ENCODE measurements at regions not wholly inside any gene's neighbourhood (a gene's known extent, or its start where the extent isn't known, plus 50 kb on each side); places are given as distances from the start of the nearest gene placed in this dataset.

DNA sequence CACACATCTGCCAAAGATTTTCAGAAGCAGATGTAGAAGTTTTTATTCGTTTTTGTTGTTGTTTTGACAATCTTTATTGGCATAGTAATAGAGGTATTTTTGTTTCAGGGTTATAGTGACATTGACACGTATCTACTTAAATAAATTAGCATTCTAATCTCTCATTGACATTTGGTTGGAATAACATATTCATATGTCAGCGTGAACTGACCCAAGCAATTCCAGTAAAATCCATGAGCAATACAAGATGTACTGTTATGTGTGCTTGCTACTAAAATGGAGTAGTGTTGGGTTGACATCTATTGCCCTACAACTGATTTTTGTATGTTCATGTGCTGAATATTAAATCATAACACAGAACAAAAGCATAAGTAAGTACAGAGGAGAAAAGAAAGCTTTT is 284.4 kb upstream of the SMC2 start:
- no peaks in the 10 kb centered on the region for H3K4me1 ChIP-seq (ENCODE audit: control insufficient read depth in 1 of 2, low read depth in 2 of 2)
- no peak overlapping the region for H3K27ac ChIP-seq
- no peak overlapping the region for H3K4me3 ChIP-seq
- TF ChIP-seq, protein P1, sequence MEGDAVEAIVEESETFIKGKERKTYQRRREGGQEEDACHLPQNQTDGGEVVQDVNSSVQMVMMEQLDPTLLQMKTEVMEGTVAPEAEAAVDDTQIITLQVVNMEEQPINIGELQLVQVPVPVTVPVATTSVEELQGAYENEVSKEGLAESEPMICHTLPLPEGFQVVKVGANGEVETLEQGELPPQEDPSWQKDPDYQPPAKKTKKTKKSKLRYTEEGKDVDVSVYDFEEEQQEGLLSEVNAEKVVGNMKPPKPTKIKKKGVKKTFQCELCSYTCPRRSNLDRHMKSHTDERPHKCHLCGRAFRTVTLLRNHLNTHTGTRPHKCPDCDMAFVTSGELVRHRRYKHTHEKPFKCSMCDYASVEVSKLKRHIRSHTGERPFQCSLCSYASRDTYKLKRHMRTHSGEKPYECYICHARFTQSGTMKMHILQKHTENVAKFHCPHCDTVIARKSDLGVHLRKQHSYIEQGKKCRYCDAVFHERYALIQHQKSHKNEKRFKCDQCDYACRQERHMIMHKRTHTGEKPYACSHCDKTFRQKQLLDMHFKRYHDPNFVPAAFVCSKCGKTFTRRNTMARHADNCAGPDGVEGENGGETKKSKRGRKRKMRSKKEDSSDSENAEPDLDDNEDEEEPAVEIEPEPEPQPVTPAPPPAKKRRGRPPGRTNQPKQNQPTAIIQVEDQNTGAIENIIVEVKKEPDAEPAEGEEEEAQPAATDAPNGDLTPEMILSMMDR (IDR thresholded peaks at IDR 0.05) = no peak
- ATAC-seq (ENCODE audit: insufficient number of reproducible peaks, low FRiP score, low read depth) (no peak), DNase-seq (ENCODE audit: low spot score) (no peak)
- no peaks in the 10 kb centered on the region for H3K36me3 ChIP-seq
- H3K27me3 ChIP-seq (replicated peaks; ENCODE audit: insufficient read depth) = no peaks in the 10 kb centered on the region
- H3K9me3 ChIP-seq = no peaks in the 10 kb centered on the region

DNA sequence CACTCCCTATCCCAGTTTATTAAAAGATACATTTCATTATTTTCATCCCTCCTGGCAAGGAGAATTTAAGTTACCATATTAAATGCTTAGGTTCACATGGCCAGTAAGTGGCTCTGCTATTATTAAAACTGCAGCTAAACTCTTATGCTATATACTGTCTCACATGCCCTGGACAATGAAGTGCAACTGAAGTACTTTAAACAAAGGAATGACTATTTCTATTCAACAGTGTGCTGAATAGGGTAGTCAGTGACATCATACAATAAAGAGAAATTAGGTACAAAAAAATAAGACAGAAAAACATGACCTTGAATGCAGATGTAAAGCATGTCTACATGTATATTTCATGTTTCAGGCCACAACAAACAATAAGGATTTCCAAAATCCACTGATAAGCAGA is 282.6 kb upstream of the SMC2 start:
- TF ChIP-seq, protein P1 (IDR thresholded peaks at IDR 0.05) = no peak
- no peaks in the 10 kb centered on the region for H3K27me3 ChIP-seq (replicated peaks; ENCODE audit: insufficient read depth)

DNA sequence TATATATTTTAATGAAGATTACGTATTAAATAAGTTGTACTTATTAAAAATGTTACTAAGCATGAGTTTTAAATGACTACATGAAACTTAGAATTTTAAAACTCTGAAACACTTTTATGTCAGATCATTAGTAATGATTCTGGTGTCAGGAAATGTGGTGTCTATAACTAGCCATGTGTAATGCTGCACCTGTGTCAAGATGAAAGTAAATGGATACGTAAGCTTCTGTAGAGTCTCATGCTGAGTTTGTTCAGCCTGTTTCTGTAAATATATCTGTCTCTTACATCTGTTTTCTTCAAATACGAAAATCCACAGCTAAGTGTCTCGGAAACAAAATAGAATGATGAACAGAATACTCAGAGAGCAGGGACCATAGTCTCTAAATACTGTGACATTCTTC is 278.0 kb upstream of the SMC2 start:
- no peak overlapping the region for H3K4me3 ChIP-seq
- H3K9me3 ChIP-seq = no peaks in the 10 kb centered on the region
- no peaks in the 10 kb centered on the region for H3K36me3 ChIP-seq
- DNase-seq (ENCODE audit: low spot score) (no peak), ATAC-seq (ENCODE audit: insufficient number of reproducible peaks, low FRiP score, low read depth) (no peak)
- H3K4me1 ChIP-seq (ENCODE audit: control insufficient read depth in 1 of 2, low read depth in 2 of 2) = peaks cover 6 to 7% of the 10 kb centered on the region in 2 donors
- H3K27me3 ChIP-seq (replicated peaks; ENCODE audit: insufficient read depth) = no peaks in the 10 kb centered on the region
- TF ChIP-seq, protein P1 (IDR thresholded peaks at IDR 0.05) = no peak
- no peak overlapping the region for H3K27ac ChIP-seq

More for the DNA sequence above, 282.6 kb upstream of the SMC2 start:
- Histone ChIP-seq H3K36me3 (no peaks in the 10 kb centered on the region), H3K4me3 (no peak overlapping the region), H3K9me3 (no peaks in the 10 kb centered on the region), H3K27ac (no peak overlapping the region), H3K4me1 (ENCODE audit: control insufficient read depth in 1 of 2, low read depth in 2 of 2) (no peaks in the 10 kb centered on the region)
- no peak for ATAC-seq (ENCODE audit: insufficient number of reproducible peaks, low FRiP score, low read depth)
- DNase-seq (ENCODE audit: low spot score) = no peak

DNA sequence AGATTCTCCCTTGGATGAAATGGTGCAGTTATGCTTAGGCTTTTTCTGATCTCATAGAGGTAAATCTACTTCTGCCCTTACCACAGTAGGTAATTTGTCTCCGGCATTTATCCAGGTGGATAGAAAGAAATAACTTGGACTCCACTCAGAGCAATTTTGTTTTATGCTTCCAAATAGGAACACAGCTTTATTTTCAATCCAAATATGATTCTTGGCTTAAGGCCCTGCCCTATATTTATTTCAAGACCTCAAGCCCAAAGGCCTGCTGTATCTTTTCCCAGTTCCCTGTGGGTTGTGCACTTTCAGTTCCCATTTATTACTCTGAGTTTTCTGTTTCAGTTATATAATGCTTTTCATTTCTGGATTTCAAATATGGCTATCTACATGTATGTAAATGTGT is 274.2 kb upstream of the SMC2 start:
- Histone ChIP-seq H3K27ac (no peak overlapping the region), H3K4me3 (no peak overlapping the region), H3K27me3 (replicated peaks; ENCODE audit: insufficient read depth) (no peaks in the 10 kb centered on the region), H3K9me3 (no peaks in the 10 kb centered on the region), H3K4me1 (ENCODE audit: control insufficient read depth in 1 of 2, low read depth in 2 of 2) (peaks cover 6 to 13% of the 10 kb centered on the region in 2 donors), H3K36me3 (no peaks in the 10 kb centered on the region)
- no peak for ATAC-seq (ENCODE audit: insufficient number of reproducible peaks, low FRiP score, low read depth)
- no peak for DNase-seq (ENCODE audit: low spot score)
- TF ChIP-seq, protein P1 (IDR thresholded peaks at IDR 0.05) = no peak

DNA sequence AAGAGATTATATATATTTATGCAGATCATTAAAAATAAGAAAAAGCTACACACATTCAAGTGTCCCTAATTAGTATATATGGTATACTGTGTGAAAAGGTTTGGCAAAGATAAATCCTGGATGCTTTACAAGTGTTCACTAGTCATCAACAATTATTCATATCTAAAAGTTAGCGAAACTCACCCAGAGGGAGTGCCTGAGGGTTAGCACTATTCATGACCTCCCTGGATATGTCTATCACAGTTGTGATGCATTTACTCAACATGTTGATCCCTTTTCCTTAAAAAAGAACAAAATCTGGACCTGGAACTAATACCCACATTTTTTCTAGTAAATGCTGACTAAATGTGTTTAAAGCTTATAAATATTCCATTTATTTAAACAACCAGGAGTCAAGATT is 273.0 kb upstream of the SMC2 start:
- DNase-seq (ENCODE audit: low spot score) (no peak), ATAC-seq (ENCODE audit: insufficient number of reproducible peaks, low FRiP score, low read depth) (no peak)
- TF ChIP-seq, protein P1 (IDR thresholded peaks at IDR 0.05) = no peak
- Histone ChIP-seq H3K9me3 (no peaks in the 10 kb centered on the region), H3K4me3 (no peak overlapping the region), H3K27me3 (replicated peaks; ENCODE audit: insufficient read depth) (no peaks in the 10 kb centered on the region), H3K36me3 (no peaks in the 10 kb centered on the region), H3K27ac (no peak overlapping the region), H3K4me1 (ENCODE audit: control insufficient read depth in 1 of 2, low read depth in 2 of 2) (peaks cover 6 to 13% of the 10 kb centered on the region in 2 donors)

Data from thoracic aorta (tissue), 2 donors.